ENCODE measurements at regions not wholly inside any gene's neighbourhood (a gene's known extent, or its start where the extent isn't known, plus 50 kb on each side); places are given as distances from the start of the nearest gene placed in this dataset.
"Not testable (repeated sequence)": the region's sequence is repeated elsewhere in the genome, so short reads cannot be mapped to it uniquely, and the experiment has no call there.

- TF ChIP-seq CTCF (conservative IDR thresholded peaks at IDR 0.05; ENCODE audit: low read depth): no peak
- POLR2A ChIA-PET (ENCODE audit: low non-redundant PET): no interaction called here
- DNase-seq (ENCODE audit: low spot score): no peak
- CTCF ChIA-PET: no interaction called here
- H3K27ac ChIP-seq: no peak overlapping the region
Observed at GRCh38 chr13:112154301-112155060, 87.5 kb downstream of the SOX1 start.

- TF ChIP-seq CTCF (conservative IDR thresholded peaks at IDR 0.05; ENCODE audit: low read depth): no peak
- no peak for DNase-seq (ENCODE audit: low spot score)
- POLR2A ChIA-PET (ENCODE audit: low non-redundant PET): no interaction called here
- CTCF ChIA-PET: no interaction called here
- no peak overlapping the region for H3K27ac ChIP-seq
Observed at GRCh38 chr13:112158961-112159360, 92.0 kb downstream of the SOX1 start.

GRCh38 chr13:112159575-112160547 is 92.9 kb downstream of the SOX1 start:
- TF ChIP-seq CTCF (conservative IDR thresholded peaks at IDR 0.05; ENCODE audit: low read depth): no peak
- ChIA-PET CTCF (interaction anchor here (0.5 to 0.6 kb wide), 2 partner anchors 8 to 273 kb away, joined by 4 read pairs; no protein-coding TSS in a partner anchor), POLR2A (ENCODE audit: low non-redundant PET) (no interaction called here)
- H3K27ac ChIP-seq: no peak overlapping the region
- DNase-seq (ENCODE audit: low spot score): no peak

- DNase-seq (ENCODE audit: low spot score): no peak
- no peak overlapping the region for H3K27ac ChIP-seq
- CTCF ChIA-PET: interaction anchor here (0.5 to 0.6 kb wide), 2 partner anchors 9 to 274 kb away, joined by 4 read pairs; no protein-coding TSS in a partner anchor
- TF ChIP-seq CTCF (conservative IDR thresholded peaks at IDR 0.05; ENCODE audit: low read depth): no peak
- POLR2A ChIA-PET (ENCODE audit: low non-redundant PET): no interaction called here
Observed at GRCh38 chr13:112160558-112160957, 93.6 kb downstream of the SOX1 start.

- ChIA-PET POLR2A (ENCODE audit: low non-redundant PET) (no interaction called here), CTCF (no interaction called here)
- TF ChIP-seq CTCF (conservative IDR thresholded peaks at IDR 0.05; ENCODE audit: low read depth): no peak
- no peak overlapping the region for H3K27ac ChIP-seq
- DNase-seq (ENCODE audit: low spot score): no peak
Observed at GRCh38 chr13:112161521-112162301, 94.8 kb downstream of the SOX1 start.

GRCh38 chr13:112163691-112164660 is 97.0 kb downstream of the SOX1 start:
- CTCF ChIA-PET: interaction anchor here (1.3 kb wide), 1 partner anchor 692 kb away, joined by 4 read pairs; no protein-coding TSS in a partner anchor
- POLR2A ChIA-PET (ENCODE audit: low non-redundant PET); DNase-seq (ENCODE audit: low spot score); H3K27ac ChIP-seq: not testable (repeated sequence)

Data from RWPE1 (cell line).